Tibial nerve (tissue), 4 donors: ENCODE measurements at regions not wholly inside any gene's neighbourhood (a gene's known extent, or its start where the extent isn't known, plus 50 kb on each side); places are given as distances from the start of the nearest gene placed in this dataset.
A peak's percentile ranks its signal among the peaks of the same experiment; 100 is the strongest.

Source experiments
- DNase-seq, 2 donors: peaks; one replicate each; pipeline ENCODE4 v3.0.0-alpha.2; 2019; ENCODE audit warnings: low spot score in 2 of 2
- H3K27ac ChIP-seq, 4 donors: fragments of 200-600 bp; sonication (generic) in 3 of 4; one replicate each; pipeline ENCODE4 v1.5.1; 2017 to 2019; ENCODE audit warnings: mild to moderate bottlenecking in 1 of 4
- H3K27me3 ChIP-seq, 2 donors: fragments of 200-600 bp; sonication (generic) in 1 of 2; one replicate each; pipeline versions ENCODE4 v1.5.1 to v1.6.0; 2017 to 2019
- H3K36me3 ChIP-seq, 3 donors: fragments of 200-600 bp; sonication (generic); one replicate each; pipeline ENCODE4 v1.5.1; 2018 to 2019
- H3K4me1 ChIP-seq, 4 donors: fragments of 200-600 bp; sonication (generic) in 3 of 4; one replicate each; pipeline ENCODE4 v1.5.1; 2017 to 2019
- H3K4me3 ChIP-seq, 4 donors: fragments of 200-600 bp; sonication (generic) in 3 of 4; one replicate each; pipeline ENCODE4 v1.5.1; 2017 to 2019; ENCODE audit warnings: mild to moderate bottlenecking in 1 of 4, moderate library complexity in 1 of 4
- H3K9me3 ChIP-seq, 4 donors: fragments of 200-600 bp; sonication (generic) in 3 of 4; one replicate each; pipeline ENCODE4 v1.5.1; 2017 to 2019
- CTCF ChIP-seq, 5 experiments: fragments of 200-600 bp in 3 of 5; fragments of 450-650 bp in 2 of 5; sonication (generic) in 3 of 5; IDR thresholded peaks; one replicate each; pipeline ENCODE4 v1.5.1; 2016 to 2019; ENCODE audit warnings: antibody characterized with exemption in 5 of 5, mild to moderate bottlenecking in 3 of 5, moderate library complexity in 2 of 5
- EP300 ChIP-seq, 2 donors: sonication (generic); formaldehyde crosslinking; IDR thresholded peaks; one replicate each; pipeline ENCODE4 v1.6.1; 2017; ENCODE audit warnings: antibody characterized with exemption in 2 of 2, mild to moderate bottlenecking in 1 of 2
- POLR2A ChIP-seq, 2 donors: fragments of 450-650 bp; IDR thresholded peaks; one replicate each; pipeline ENCODE4 v1.6.1; 2017; ENCODE audit warnings: antibody characterized with exemption in 2 of 2, mild to moderate bottlenecking in 2 of 2, moderate library complexity in 2 of 2
- WGBS, 2 donors: methylation state at CpG; one replicate each; pipeline ENCODE4 v1.1.5; 2018; 5-methylcytosine and 5-hydroxymethylcytosine counted together

DNA sequence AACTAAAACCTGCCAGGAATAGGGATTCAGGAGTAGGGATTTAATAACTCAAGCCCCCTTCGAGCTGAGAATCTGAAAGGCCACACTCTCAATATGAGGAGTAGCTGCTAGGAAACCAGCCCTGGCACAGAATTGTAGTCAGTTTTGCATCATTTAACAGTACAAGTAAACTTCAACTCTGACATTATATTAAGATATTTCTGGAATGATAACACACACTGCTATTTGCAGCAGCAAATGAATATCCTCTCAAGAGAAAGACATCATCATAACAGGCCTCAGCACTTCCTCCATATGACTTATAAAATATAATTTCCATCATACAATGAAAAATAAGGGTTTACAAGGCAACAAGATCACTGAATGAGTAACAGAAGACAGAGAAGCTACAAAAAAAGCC lies 138.2 kb upstream of the RFX3 start:
- Histone ChIP-seq H3K36me3 (no peaks in the 10 kb centered on the region), H3K27me3 (no peaks in the 10 kb centered on the region), H3K4me3 (no peak overlapping the region), H3K4me1 (peaks cover 0 to 9% (median 0%) of the 10 kb centered on the region in 4 donors), H3K9me3 (no peaks in the 10 kb centered on the region), H3K27ac (peak overlapping the region in 1 of 4 donors; percentile 8)
- no peak for TF ChIP-seq POLR2A (IDR thresholded peaks at IDR 0.05)
- TF ChIP-seq EP300 (IDR thresholded peaks at IDR 0.05) = no peak
- no peak for TF ChIP-seq CTCF (IDR thresholded peaks at IDR 0.05)
- DNase-seq = no peak
- 22 to 32% methylated on average over 1 of the region's 1 CpG for WGBS, 2 donors

DNA sequence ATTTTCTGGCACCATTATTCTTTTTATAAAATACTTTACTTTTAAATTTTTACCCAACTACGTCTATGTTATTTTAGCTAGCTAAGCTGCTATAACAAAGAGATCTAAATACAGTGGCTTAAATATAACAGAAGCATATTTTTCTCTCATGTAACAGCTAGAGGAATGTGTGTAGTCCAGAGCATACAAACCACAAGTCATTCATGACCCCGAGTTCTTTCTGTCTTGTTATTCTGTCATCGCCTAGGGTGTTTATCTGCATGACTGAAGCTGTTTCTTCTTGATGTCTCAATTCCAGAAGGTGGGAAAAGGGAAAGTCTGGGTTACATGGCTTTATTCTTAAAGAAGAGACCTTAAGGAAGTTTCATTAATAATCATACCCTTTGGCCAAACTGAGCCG lies 136.9 kb upstream of the RFX3 start:
- Histone ChIP-seq H3K36me3 (no peaks in the 10 kb centered on the region), H3K9me3 (no peaks in the 10 kb centered on the region), H3K27me3 (no peaks in the 10 kb centered on the region), H3K4me1 (peaks cover 0 to 9% (median 0%) of the 10 kb centered on the region in 4 donors), H3K27ac (no peak overlapping the region), H3K4me3 (no peak overlapping the region)
- no peak for DNase-seq
- TF ChIP-seq EP300 (IDR thresholded peaks at IDR 0.05) (no peak), POLR2A (IDR thresholded peaks at IDR 0.05) (no peak), CTCF (IDR thresholded peaks at IDR 0.05) (no peak)
- 65 to 72% methylated on average over 4 of the region's 4 CpGs for WGBS, 2 donors

GRCh38 chr9:3660936-3661335 lies 135.1 kb upstream of the RFX3 start:
- TF ChIP-seq CTCF (IDR thresholded peaks at IDR 0.05) (no peak), EP300 (IDR thresholded peaks at IDR 0.05) (no peak), POLR2A (IDR thresholded peaks at IDR 0.05) (no peak)
- Histone ChIP-seq H3K36me3 (no peaks in the 10 kb centered on the region), H3K27ac (no peak overlapping the region), H3K4me1 (peaks cover 0 to 9% (median 0%) of the 10 kb centered on the region in 4 donors), H3K4me3 (no peak overlapping the region), H3K27me3 (no peaks in the 10 kb centered on the region), H3K9me3 (no peaks in the 10 kb centered on the region)
- WGBS, 2 donors = 68 to 78% methylated on average over 1 of the region's 1 CpG
- DNase-seq = no peak

GRCh38 chr9:3659647-3660046 lies 133.8 kb upstream of the RFX3 start:
- whole genome bisulfite sequencing, 2 donors = 90 to 97% methylated on average over 2 of the region's 2 CpGs
- Histone ChIP-seq H3K4me1 (peaks cover 0 to 9% (median 0%) of the 10 kb centered on the region in 4 donors), H3K27ac (no peak overlapping the region), H3K27me3 (no peaks in the 10 kb centered on the region), H3K9me3 (no peaks in the 10 kb centered on the region), H3K4me3 (no peak overlapping the region), H3K36me3 (no peaks in the 10 kb centered on the region)
- TF ChIP-seq CTCF (IDR thresholded peaks at IDR 0.05) (no peak), EP300 (IDR thresholded peaks at IDR 0.05) (no peak), POLR2A (IDR thresholded peaks at IDR 0.05) (no peak)
- DNase-seq = no peak

DNA sequence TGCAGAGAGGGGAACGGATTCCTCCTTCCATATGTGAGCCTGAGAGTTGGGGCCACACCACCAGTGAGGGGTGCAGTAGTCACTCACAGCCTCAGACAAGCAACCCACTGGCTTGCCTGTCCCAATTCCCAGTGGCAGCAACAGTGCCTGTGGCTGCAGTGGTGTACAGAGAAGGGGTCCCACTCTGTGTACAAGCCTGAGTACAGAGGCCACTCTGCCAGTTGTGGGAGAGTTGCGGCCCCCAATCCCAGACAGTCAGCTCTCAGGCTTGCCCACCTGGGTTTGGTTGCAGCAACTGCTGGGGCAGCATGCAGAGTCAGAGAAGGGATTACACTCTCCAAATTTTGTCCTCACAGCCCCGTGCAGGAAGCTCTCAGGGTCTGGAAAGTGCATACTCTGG lies 133.2 kb upstream of the RFX3 start:
- no peak for DNase-seq
- Histone ChIP-seq H3K4me3 (no peak overlapping the region), H3K4me1 (peaks cover 0 to 6% (median 0%) of the 10 kb centered on the region in 4 donors), H3K9me3 (no peaks in the 10 kb centered on the region), H3K36me3 (no peaks in the 10 kb centered on the region), H3K27me3 (no peaks in the 10 kb centered on the region), H3K27ac (no peak overlapping the region)
- TF ChIP-seq EP300 (IDR thresholded peaks at IDR 0.05) (no peak), CTCF (IDR thresholded peaks at IDR 0.05) (no peak), POLR2A (IDR thresholded peaks at IDR 0.05) (no peak)
- 97% methylated on average over 3 of the region's 3 CpGs for WGBS, 2 donors
